A549 (cell line): ENCODE measurements at regions not wholly inside any gene's neighbourhood (a gene's known extent, or its start where the extent isn't known, plus 50 kb on each side); places are given as distances from the start of the nearest gene placed in this dataset.

Experiments used
- ATAC-seq, 2 experiments: fragments of 200-7000 bp in 1 of 2; fragments of >200 bp in 1 of 2; cut with Nextera tagmentation in 1 of 2; cut with Tn5 transposase in 1 of 2; 3 replicates each; pipeline versions ENCODE4 v1.8.0 to v1.9.1; 2018 to 2020; ENCODE audit warnings: mild to moderate bottlenecking in 1 of 2, moderate library complexity in 1 of 2
- CTCF ChIA-PET: fragments of 300-600 bp; sonication (Branson Sonifier 250); formaldehyde crosslinking; extraction: SDS; loops from one replicate; lab custom pipeline; 2021; ENCODE audit warnings: antibody characterized with exemption, inconsistent platforms; lab: Yijun Ruan, JAX
- POLR2A ChIA-PET: fragments of 350-600 bp; formaldehyde crosslinking; extraction: SDS; loops from one replicate; lab custom pipeline; 2021; ENCODE audit warnings: antibody characterized with exemption, inconsistent platforms; lab: Yijun Ruan, JAX
- DNase-seq, 2 experiments: peaks; one replicate each; pipeline versions ENCODE4 v3.0.0 to v3.0.0-alpha.2; 2011 to 2016; ENCODE audit warnings: low read depth in 1 of 2, low spot score in 1 of 2
- FAIRE-seq: peaks from 2 replicates; lab custom pipeline; 2011; peaks lifted over from hg19 to GRCh38; lab: Jason Lieb, UNC
- H3K27ac ChIP-seq, 2 experiments: fragments of >200 bp; sonication (Bioruptor Twin); formaldehyde crosslinking; 3 replicates each; pipeline ENCODE4 v1.5.1; 2016 to 2017
- H3K4me1 ChIP-seq: fragments of >200 bp; sonication (Bioruptor Twin); formaldehyde crosslinking; 3 replicates; pipeline ENCODE4 v1.6.1; 2016
- H3K4me2 ChIP-seq: fragments of >200 bp; sonication (Bioruptor Twin); formaldehyde crosslinking; 3 replicates; pipeline ENCODE4 v1.6.1; 2016
- H3K4me3 ChIP-seq: fragments of >200 bp; sonication (Bioruptor Twin); formaldehyde crosslinking; 3 replicates; pipeline ENCODE4 v1.5.1; 2016
- H3K9me3 ChIP-seq: fragments of >200 bp; sonication (Bioruptor Twin); formaldehyde crosslinking; 3 replicates; pipeline ENCODE4 v1.6.1; 2016
- CBX8 ChIP-seq: fragments of 200-600 bp; sonication (generic); IDR thresholded peaks from 2 replicates; pipeline ENCODE4 v1.6.1; 2016
- EHMT2 ChIP-seq: fragments of 200-600 bp; sonication (generic); IDR thresholded peaks from 2 replicates; pipeline ENCODE4 v1.6.1; 2016; ENCODE audit warnings: antibody characterized with exemption, low read depth, mild to moderate bottlenecking, moderate library complexity
- EP300 ChIP-seq, 2 experiments: fragments of >200 bp; sonication (Bioruptor Twin); formaldehyde crosslinking; IDR thresholded peaks; 2 replicates in 1 of 2; 3 replicates in 1 of 2; pipeline ENCODE4 v1.6.1; 2016 to 2017
- ESRRA ChIP-seq: fragments of 150-350 bp; IDR thresholded peaks from 2 replicates; pipeline ENCODE4 v1.6.1; 2014; ENCODE audit warnings: mild to moderate bottlenecking, low read length, borderline replicate concordance
- FOSL2 ChIP-seq, 2 experiments: fragments of 450-650 bp in 1 of 2; fragments of >200 bp in 1 of 2; sonication (Bioruptor Twin) in 1 of 2; formaldehyde crosslinking; IDR thresholded peaks; 2 replicates each; pipeline versions ENCODE4 v1.5.0 to v1.6.1; 2016 to 2020; ENCODE audit warnings: mild to moderate bottlenecking in 1 of 2, moderate library complexity in 1 of 2
- FOXS1 ChIP-seq: fragments of 250-450 bp; sonication (Bioruptor Pico); IDR thresholded peaks from 2 replicates; pipeline ENCODE4 v1.5.0; 2020; ENCODE audit warnings: mild to moderate bottlenecking, moderate library complexity
- GATA3 ChIP-seq: IDR thresholded peaks from 2 replicates; pipeline ENCODE4 v1.6.1; 2012; ENCODE audit warnings: borderline replicate concordance
- HDAC2 ChIP-seq: fragments of 200-600 bp; sonication (generic); IDR thresholded peaks from 2 replicates; pipeline ENCODE4 v1.6.1; 2016
- HEYL ChIP-seq: fragments of 250-450 bp; sonication (Bioruptor Pico); IDR thresholded peaks from 2 replicates; pipeline ENCODE4 v1.8.0; 2021; ENCODE audit warnings: mild to moderate bottlenecking, moderate library complexity
- HOXB13 ChIP-seq: fragments of 250-450 bp; sonication (Bioruptor Pico); IDR thresholded peaks from 2 replicates; pipeline ENCODE4 v1.5.0; 2020; ENCODE audit warnings: low read depth, mild to moderate bottlenecking, moderate library complexity
- JUNB ChIP-seq: fragments of >200 bp; sonication (Bioruptor Twin); formaldehyde crosslinking; IDR thresholded peaks from 2 replicates; pipeline ENCODE4 v1.6.1; 2016
- KDM1A ChIP-seq: fragments of 200-600 bp; sonication (generic); IDR thresholded peaks from 2 replicates; pipeline ENCODE4 v1.6.1; 2016; ENCODE audit warnings: low read depth, mild to moderate bottlenecking
- KDM5A ChIP-seq: fragments of 200-600 bp; sonication (generic); IDR thresholded peaks from 2 replicates; pipeline ENCODE4 v1.6.1; 2016; ENCODE audit warnings: antibody characterized with exemption, mild to moderate bottlenecking
- MAZ ChIP-seq: fragments of 150-350 bp; IDR thresholded peaks from 2 replicates; pipeline ENCODE4 v1.6.1; 2014; ENCODE audit warnings: antibody characterized with exemption, low read depth, low read length, borderline replicate concordance
- NFE2L2 ChIP-seq: fragments of 150-350 bp; conservative IDR thresholded peaks from 2 replicates; pipeline ENCODE4 v1.6.1; 2014; ENCODE audit warnings: low read length
- NPAS2 ChIP-seq: fragments of 250-450 bp; sonication (Bioruptor Pico); IDR thresholded peaks from 2 replicates; pipeline ENCODE4 v1.8.0; 2022; ENCODE audit warnings: mild to moderate bottlenecking, moderate library complexity, borderline replicate concordance
- NR3C1 ChIP-seq: fragments of >200 bp; sonication (Bioruptor Twin); formaldehyde crosslinking; IDR thresholded peaks from 3 replicates; pipeline ENCODE4 v1.6.1; 2017
- POLR2A ChIP-seq: IDR thresholded peaks from 2 replicates; pipeline ENCODE4 v1.6.1; 2012; ENCODE audit warnings: mild to moderate bottlenecking, low read length
- POLR2AphosphoS2 ChIP-seq: conservative IDR thresholded peaks from 2 replicates; pipeline ENCODE4 v1.6.1; 2012; ENCODE audit warnings: low read length, improper control_type of control experiment, inconsistent platforms
- RFX5 ChIP-seq: fragments of 450-650 bp; IDR thresholded peaks from 2 replicates; pipeline ENCODE4 v1.7.1; 2014; ENCODE audit warnings: antibody characterized with exemption, mild to moderate bottlenecking, moderate library complexity
- SMC3 ChIP-seq: fragments of >200 bp; sonication (Bioruptor Twin); formaldehyde crosslinking; IDR thresholded peaks from 3 replicates; pipeline ENCODE4 v1.6.1; 2018; ENCODE audit warnings: inconsistent platforms
- SREBF2 ChIP-seq: fragments of 450-650 bp; IDR thresholded peaks from 2 replicates; pipeline ENCODE4 v1.6.1; 2014; ENCODE audit warnings: mild to moderate bottlenecking, moderate library complexity
- TFCP2L1 ChIP-seq: fragments of 250-450 bp; sonication (Bioruptor Pico); IDR thresholded peaks from 2 replicates; pipeline ENCODE4 v1.5.0; 2021; ENCODE audit warnings: mild to moderate bottlenecking
- WGBS: methylation state at CpG from one replicate; pipeline ENCODE4 v1.1.6; 2017; ENCODE audit errors: missing lambda C conversion rate; 5-methylcytosine and 5-hydroxymethylcytosine counted together
- TF ChIP-seq, protein P1 (sequence below): IDR thresholded peaks from 2 replicates; pipeline ENCODE4 v1.6.1; 2012; ENCODE audit warnings: low read depth, borderline replicate concordance
- TF ChIP-seq, protein P2 (sequence below): fragments of 250-450 bp; sonication (Bioruptor Pico); IDR thresholded peaks from 2 replicates; pipeline ENCODE4 v1.5.0; 2020; ENCODE audit warnings: low read depth, mild to moderate bottlenecking, moderate library complexity
- TF ChIP-seq, protein P3 (sequence below): fragments of >200 bp; sonication (Bioruptor Twin); formaldehyde crosslinking; IDR thresholded peaks from 3 replicates; pipeline ENCODE4 v1.5.1; 2016
- TF ChIP-seq, protein P4 (sequence below): fragments of 200-600 bp; sonication (generic); IDR thresholded peaks from 2 replicates; pipeline ENCODE4 v1.6.1; 2016; ENCODE audit warnings: antibody characterized with exemption, mild to moderate bottlenecking, moderate library complexity
- TF ChIP-seq, protein P5 (sequence below): fragments of 450-650 bp; IDR thresholded peaks from 2 replicates; pipeline ENCODE4 v1.6.1; 2014; ENCODE audit warnings: antibody characterized with exemption
- TF ChIP-seq, protein P6 (sequence below): fragments of 150-350 bp; IDR thresholded peaks from 2 replicates; pipeline ENCODE4 v1.6.1; 2014; ENCODE audit warnings: low read depth, mild to moderate bottlenecking, low read length

DNA sequence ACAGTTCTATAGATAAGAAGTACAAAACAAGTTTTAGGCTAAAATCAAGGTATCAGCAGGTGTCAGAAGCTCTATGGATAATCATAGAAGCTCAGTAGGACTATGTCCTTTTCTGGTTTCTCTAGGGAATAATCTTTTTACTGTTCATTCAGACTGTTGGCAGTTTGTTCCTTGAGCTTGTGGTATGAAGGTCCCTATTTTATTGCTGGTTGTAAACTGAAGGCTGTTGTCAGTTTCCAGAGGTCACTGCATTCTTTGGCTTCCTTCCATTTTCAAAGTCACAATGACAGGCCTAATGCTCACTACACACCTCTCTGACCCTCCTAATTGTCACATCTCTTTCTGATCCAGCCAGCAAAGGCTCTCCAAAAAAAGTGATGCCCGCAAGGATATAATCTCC, 337.9 kb upstream of the EDNRB start:
- DNase-seq (no peak), FAIRE-seq (no peak), ATAC-seq (no peak)
- Histone ChIP-seq H3K4me2 (no peak overlapping the region), H3K27ac (no peak overlapping the region), H3K9me3 (no peaks in the 10 kb centered on the region), H3K4me3 (no peak overlapping the region), H3K4me1 (no peaks in the 10 kb centered on the region)
- POLR2A ChIA-PET: no interaction called here
- TF ChIP-seq POLR2AphosphoS2 (no peak), SREBF2 (no peak), TFCP2L1 (CRISPR knock-in tag) (no peak), CBX8 (no peak), EP300 (IDR thresholded peaks at IDR 0.05) (no peak), SMC3 (no peak), NFE2L2 (no peak), FOXS1 (CRISPR knock-in tag) (no peak), MAZ (no peak), GATA3 (no peak), HOXB13 (CRISPR knock-in tag) (no peak), RFX5 (no peak), KDM5A (no peak), HDAC2 (no peak)
- TF ChIP-seq, protein P1, sequence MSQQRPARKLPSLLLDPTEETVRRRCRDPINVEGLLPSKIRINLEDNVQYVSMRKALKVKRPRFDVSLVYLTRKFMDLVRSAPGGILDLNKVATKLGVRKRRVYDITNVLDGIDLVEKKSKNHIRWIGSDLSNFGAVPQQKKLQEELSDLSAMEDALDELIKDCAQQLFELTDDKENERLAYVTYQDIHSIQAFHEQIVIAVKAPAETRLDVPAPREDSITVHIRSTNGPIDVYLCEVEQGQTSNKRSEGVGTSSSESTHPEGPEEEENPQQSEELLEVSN: no peak
- 38% methylated on average over 1 of the region's 1 CpG for WGBS
- CTCF ChIA-PET: no interaction called here

DNA sequence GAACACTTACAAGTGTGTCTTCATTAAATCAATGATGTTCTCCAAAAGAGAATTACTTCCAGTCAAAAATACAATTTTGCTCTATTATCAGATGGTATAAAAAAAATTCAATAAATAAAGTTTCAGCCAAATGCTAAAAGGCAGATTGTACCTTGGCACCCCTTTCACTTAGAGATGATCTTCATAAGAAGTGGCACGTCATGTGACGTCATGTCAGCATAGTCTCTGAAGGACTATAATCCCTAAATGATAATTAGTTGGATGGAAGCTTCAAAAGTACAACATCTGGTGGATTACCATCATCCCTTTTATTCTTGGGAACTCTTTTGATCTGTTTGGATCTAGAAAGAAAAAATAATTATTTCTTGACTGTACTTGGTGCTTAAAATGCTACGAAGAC, 335.5 kb upstream of the EDNRB start:
- FAIRE-seq: no peak
- CTCF ChIA-PET: no interaction called here
- H3K27ac ChIP-seq: no peak overlapping the region

More for the DNA sequence above, 335.5 kb upstream of the EDNRB start:
- TF ChIP-seq, protein P2, sequence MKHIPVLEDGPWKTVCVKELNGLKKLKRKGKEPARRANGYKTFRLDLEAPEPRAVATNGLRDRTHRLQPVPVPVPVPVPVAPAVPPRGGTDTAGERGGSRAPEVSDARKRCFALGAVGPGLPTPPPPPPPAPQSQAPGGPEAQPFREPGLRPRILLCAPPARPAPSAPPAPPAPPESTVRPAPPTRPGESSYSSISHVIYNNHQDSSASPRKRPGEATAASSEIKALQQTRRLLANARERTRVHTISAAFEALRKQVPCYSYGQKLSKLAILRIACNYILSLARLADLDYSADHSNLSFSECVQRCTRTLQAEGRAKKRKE (CRISPR knock-in tag): no peak
- TF ChIP-seq FOXS1 (CRISPR knock-in tag): no peak
- TF ChIP-seq POLR2A: no peak
- TF ChIP-seq KDM1A: no peak
- TF ChIP-seq, protein P3, sequence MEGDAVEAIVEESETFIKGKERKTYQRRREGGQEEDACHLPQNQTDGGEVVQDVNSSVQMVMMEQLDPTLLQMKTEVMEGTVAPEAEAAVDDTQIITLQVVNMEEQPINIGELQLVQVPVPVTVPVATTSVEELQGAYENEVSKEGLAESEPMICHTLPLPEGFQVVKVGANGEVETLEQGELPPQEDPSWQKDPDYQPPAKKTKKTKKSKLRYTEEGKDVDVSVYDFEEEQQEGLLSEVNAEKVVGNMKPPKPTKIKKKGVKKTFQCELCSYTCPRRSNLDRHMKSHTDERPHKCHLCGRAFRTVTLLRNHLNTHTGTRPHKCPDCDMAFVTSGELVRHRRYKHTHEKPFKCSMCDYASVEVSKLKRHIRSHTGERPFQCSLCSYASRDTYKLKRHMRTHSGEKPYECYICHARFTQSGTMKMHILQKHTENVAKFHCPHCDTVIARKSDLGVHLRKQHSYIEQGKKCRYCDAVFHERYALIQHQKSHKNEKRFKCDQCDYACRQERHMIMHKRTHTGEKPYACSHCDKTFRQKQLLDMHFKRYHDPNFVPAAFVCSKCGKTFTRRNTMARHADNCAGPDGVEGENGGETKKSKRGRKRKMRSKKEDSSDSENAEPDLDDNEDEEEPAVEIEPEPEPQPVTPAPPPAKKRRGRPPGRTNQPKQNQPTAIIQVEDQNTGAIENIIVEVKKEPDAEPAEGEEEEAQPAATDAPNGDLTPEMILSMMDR: no peak
- TF ChIP-seq JUNB: no peak
- no peak for TF ChIP-seq ESRRA
- TF ChIP-seq EP300 (IDR thresholded peaks at IDR 0.05): no peak
- no peak for TF ChIP-seq SMC3
- TF ChIP-seq NPAS2 (CRISPR knock-in tag): no peak
- no peak for TF ChIP-seq FOSL2 (IDR thresholded peaks at IDR 0.05)
- no peak for TF ChIP-seq FOSL2 (CRISPR knock-in tag; IDR thresholded peaks at IDR 0.05)
- TF ChIP-seq CBX8: no peak
- no peak for TF ChIP-seq HEYL (CRISPR knock-in tag)
- TF ChIP-seq EHMT2: no peak
- TF ChIP-seq, protein P4, sequence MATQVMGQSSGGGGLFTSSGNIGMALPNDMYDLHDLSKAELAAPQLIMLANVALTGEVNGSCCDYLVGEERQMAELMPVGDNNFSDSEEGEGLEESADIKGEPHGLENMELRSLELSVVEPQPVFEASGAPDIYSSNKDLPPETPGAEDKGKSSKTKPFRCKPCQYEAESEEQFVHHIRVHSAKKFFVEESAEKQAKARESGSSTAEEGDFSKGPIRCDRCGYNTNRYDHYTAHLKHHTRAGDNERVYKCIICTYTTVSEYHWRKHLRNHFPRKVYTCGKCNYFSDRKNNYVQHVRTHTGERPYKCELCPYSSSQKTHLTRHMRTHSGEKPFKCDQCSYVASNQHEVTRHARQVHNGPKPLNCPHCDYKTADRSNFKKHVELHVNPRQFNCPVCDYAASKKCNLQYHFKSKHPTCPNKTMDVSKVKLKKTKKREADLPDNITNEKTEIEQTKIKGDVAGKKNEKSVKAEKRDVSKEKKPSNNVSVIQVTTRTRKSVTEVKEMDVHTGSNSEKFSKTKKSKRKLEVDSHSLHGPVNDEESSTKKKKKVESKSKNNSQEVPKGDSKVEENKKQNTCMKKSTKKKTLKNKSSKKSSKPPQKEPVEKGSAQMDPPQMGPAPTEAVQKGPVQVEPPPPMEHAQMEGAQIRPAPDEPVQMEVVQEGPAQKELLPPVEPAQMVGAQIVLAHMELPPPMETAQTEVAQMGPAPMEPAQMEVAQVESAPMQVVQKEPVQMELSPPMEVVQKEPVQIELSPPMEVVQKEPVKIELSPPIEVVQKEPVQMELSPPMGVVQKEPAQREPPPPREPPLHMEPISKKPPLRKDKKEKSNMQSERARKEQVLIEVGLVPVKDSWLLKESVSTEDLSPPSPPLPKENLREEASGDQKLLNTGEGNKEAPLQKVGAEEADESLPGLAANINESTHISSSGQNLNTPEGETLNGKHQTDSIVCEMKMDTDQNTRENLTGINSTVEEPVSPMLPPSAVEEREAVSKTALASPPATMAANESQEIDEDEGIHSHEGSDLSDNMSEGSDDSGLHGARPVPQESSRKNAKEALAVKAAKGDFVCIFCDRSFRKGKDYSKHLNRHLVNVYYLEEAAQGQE: no peak
- TF ChIP-seq, protein P5, sequence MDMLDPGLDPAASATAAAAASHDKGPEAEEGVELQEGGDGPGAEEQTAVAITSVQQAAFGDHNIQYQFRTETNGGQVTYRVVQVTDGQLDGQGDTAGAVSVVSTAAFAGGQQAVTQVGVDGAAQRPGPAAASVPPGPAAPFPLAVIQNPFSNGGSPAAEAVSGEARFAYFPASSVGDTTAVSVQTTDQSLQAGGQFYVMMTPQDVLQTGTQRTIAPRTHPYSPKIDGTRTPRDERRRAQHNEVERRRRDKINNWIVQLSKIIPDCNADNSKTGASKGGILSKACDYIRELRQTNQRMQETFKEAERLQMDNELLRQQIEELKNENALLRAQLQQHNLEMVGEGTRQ: no peak
- TF ChIP-seq, protein P6, sequence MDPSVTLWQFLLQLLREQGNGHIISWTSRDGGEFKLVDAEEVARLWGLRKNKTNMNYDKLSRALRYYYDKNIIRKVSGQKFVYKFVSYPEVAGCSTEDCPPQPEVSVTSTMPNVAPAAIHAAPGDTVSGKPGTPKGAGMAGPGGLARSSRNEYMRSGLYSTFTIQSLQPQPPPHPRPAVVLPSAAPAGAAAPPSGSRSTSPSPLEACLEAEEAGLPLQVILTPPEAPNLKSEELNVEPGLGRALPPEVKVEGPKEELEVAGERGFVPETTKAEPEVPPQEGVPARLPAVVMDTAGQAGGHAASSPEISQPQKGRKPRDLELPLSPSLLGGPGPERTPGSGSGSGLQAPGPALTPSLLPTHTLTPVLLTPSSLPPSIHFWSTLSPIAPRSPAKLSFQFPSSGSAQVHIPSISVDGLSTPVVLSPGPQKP: no peak
- no peak for TF ChIP-seq NR3C1
- under 1% methylated on average over 3 of the region's 3 CpGs for WGBS
- ATAC-seq: no peak
- Histone ChIP-seq H3K4me3 (no peak overlapping the region), H3K4me2 (no peak overlapping the region), H3K9me3 (no peaks in the 10 kb centered on the region), H3K4me1 (no peaks in the 10 kb centered on the region)
- no peak for DNase-seq
- POLR2A ChIA-PET: no interaction called here
